GM12891 (cell line): ENCODE measurements at regions not wholly inside any gene's neighbourhood (a gene's known extent, or its start where the extent isn't known, plus 50 kb on each side); places are given as distances from the start of the nearest gene placed in this dataset.

ENCODE experiments used
- PAX5 ChIP-seq: IDR thresholded peaks from 2 replicates; pipeline ENCODE4 v1.6.1; 2011; ENCODE audit warnings: low read length, moderate library complexity, mild to moderate bottlenecking; ENCODE audit not compliant: insufficient read depth, severe bottlenecking
- POLR2A ChIP-seq: IDR thresholded peaks from 2 replicates; pipeline ENCODE4 v1.6.1; 2011; ENCODE audit warnings: low read depth, low read length, control low read depth
- TAF1 ChIP-seq: IDR thresholded peaks from 2 replicates; pipeline ENCODE4 v1.6.1; 2011; ENCODE audit warnings: low read depth, low read length, control low read depth

DNA sequence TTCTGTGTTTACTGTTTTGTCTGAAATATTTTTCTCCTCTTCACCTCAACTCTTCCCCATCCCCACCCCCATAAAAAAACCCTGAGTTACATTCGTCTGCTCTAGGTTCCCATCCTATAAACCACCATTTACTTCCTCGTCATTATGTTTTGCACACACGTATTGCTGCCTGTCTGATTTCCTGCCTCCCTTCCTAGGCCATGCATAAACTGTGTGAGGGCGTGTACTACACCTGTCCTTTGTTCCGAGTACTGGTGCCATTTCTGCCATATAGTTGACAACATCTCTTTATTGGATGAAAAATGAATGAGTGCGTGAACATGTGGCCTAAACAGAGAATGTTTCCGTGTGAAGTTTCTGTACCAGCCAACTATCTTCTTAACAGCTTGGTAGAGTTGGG, 258.5 kb upstream of the FAT1 start:
- TF ChIP-seq POLR2A (no peak), TAF1 (no peak), PAX5 (no peak)
